ENCODE measurements at regions not wholly inside any gene's neighbourhood (a gene's known extent, or its start where the extent isn't known, plus 50 kb on each side); places are given as distances from the start of the nearest gene placed in this dataset.
A peak's percentile ranks its signal among the peaks of the same experiment; 100 is the strongest.

- TF ChIP-seq ZNF347 (CRISPR knock-in tag; IDR thresholded peaks at IDR 0.05; ENCODE audit: low read depth) (no peak), MIER1 (IDR thresholded peaks at IDR 0.05; ENCODE audit: low read depth) (no peak), RBM15 (IDR thresholded peaks at IDR 0.05; ENCODE audit: insufficient read depth, low read length) (no peak), ZEB2 (IDR thresholded peaks at IDR 0.05) (no peak), ZNF282 (CRISPR knock-in tag; IDR thresholded peaks at IDR 0.05) (no peak), RHOXF2B (CRISPR knock-in tag; conservative IDR thresholded peaks at IDR 0.05) (no peak), GATAD2B (IDR thresholded peaks at IDR 0.05; ENCODE audit: borderline replicate concordance) (no peak), ZNF384 (IDR thresholded peaks at IDR 0.05; ENCODE audit: low read depth, low read length) (no peak), E2F6 (IDR thresholded peaks at IDR 0.05; ENCODE audit: borderline replicate concordance in 1 of 2, extremely low read depth in 1 of 2, insufficient read depth in 1 of 2, insufficient read length in 1 of 2, low read depth in 1 of 2, low read length in 1 of 2, poor library complexity in 1 of 2, severe bottlenecking in 1 of 2) (peak in 1 of 2 experiments; percentile 28), TBP (optimal IDR thresholded peaks at IDR 0.05; ENCODE audit: low read depth, low read length) (peak; percentile 53), SIRT6 (IDR thresholded peaks at IDR 0.05; ENCODE audit: low read depth, low read length) (no peak), MTA1 (IDR thresholded peaks at IDR 0.05; ENCODE audit: borderline replicate concordance) (no peak), USF1 (CRISPR knock-in tag; IDR thresholded peaks at IDR 0.05) (no peak), ZNF592 (IDR thresholded peaks at IDR 0.05) (peak; percentile 67), ZNF717 (CRISPR knock-in tag; IDR thresholded peaks at IDR 0.05) (no peak), CSDE1 (IDR thresholded peaks at IDR 0.05) (no peak), ELF2 (CRISPR knock-in tag; IDR thresholded peaks at IDR 0.05) (no peak), ZBED1 (IDR thresholded peaks at IDR 0.05) (no peak), TEAD4 (IDR thresholded peaks at IDR 0.05; ENCODE audit: low read length) (no peak), TEAD4 (CRISPR knock-in tag; IDR thresholded peaks at IDR 0.05; ENCODE audit: borderline replicate concordance) (no peak), L3MBTL2 (IDR thresholded peaks at IDR 0.05) (peak; percentile 84), RFX1 (IDR thresholded peaks at IDR 0.05) (no peak; the same call in 1 of the 2 replicates), RFX5 (IDR thresholded peaks at IDR 0.05; ENCODE audit: low read depth, low read length) (no peak)
- TF ChIP-seq, protein P1, sequence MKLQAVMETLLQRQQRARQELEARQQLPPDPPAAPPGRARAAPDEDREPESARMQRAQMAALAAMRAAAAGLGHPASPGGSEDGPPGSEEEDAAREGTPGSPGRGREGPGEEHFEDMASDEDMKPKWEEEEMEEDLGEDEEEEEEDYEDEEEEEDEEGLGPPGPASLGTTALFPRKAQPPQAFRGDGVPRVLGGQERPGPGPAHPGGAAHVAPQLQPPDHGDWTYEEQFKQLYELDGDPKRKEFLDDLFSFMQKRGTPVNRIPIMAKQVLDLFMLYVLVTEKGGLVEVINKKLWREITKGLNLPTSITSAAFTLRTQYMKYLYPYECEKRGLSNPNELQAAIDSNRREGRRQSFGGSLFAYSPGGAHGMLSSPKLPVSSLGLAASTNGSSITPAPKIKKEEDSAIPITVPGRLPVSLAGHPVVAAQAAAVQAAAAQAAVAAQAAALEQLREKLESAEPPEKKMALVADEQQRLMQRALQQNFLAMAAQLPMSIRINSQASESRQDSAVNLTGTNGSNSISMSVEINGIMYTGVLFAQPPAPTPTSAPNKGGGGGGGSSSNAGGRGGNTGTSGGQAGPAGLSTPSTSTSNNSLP (IDR thresholded peaks at IDR 0.05; ENCODE audit: borderline replicate concordance, low read depth, low read length) = no peak
These were observed 147.9 kb downstream of the B3GNT2 start (continued) for GRCh38 chr2:62343636-62344337.
